ENCODE measurements at regions not wholly inside any gene's neighbourhood (a gene's known extent, or its start where the extent isn't known, plus 50 kb on each side); places are given as distances from the start of the nearest gene placed in this dataset.
A peak's percentile ranks its signal among the peaks of the same experiment; 100 is the strongest.

DNA sequence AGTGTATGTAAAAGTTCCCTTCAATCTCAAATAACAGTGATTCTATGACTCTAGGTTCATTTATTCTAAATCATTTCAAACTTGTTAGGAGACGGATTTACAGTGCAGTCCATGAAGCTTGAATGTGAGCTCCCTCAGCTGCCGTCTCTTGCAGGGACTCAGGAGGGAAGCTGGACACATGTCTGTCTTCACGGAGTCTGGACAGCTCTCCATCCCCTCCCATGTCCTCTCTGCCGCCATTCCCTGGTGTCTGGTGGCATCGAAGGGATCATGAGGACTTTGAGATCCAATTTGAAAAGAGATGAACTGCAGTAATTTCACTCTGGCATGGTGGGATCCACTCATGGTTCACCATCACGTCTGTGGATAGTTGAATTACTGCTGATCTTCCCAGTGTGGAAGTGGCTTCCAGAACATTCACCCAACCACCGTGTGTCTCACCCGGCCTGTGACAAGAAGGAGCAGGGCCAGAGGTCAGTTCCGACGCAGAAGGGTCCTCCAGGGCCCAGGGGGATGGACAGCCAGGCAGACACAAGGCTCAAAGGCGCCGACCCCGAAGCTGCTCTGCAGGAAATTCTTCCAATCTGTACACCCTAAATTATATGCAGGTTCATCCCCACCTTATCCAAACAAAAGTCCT lies 370.1 kb downstream of the THBS2 start:
- Histone ChIP-seq H3K27me3 (ENCODE audit: control insufficient read depth in 1 of 2, insufficient read depth in 2 of 2, low read length in 2 of 2) (no peaks in the 10 kb centered on the region), H3K36me3 (ENCODE audit: control insufficient read depth in 2 of 2, insufficient read depth in 2 of 2, low read length in 1 of 2) (no peaks in the 10 kb centered on the region), H3K27ac (ENCODE audit: low read depth in 2 of 2, low read length in 1 of 2) (no peak overlapping the region), H3K9me3 (ENCODE audit: control insufficient read depth in 2 of 2, insufficient read depth in 1 of 2, low read depth in 1 of 2, low read length in 1 of 2) (no peaks in the 10 kb centered on the region), H3K4me3 (ENCODE audit: low read depth in 1 of 2, low read length in 2 of 2) (no peak overlapping the region), H3K4me1 (ENCODE audit: control insufficient read depth in 2 of 2, insufficient read depth in 2 of 2, low read length in 1 of 2) (peaks cover 0 to 2% of the 10 kb centered on the region in 2 donors)
- 90 to 92% methylated on average over 13 of the region's 13 CpGs for WGBS, 2 donors

DNA sequence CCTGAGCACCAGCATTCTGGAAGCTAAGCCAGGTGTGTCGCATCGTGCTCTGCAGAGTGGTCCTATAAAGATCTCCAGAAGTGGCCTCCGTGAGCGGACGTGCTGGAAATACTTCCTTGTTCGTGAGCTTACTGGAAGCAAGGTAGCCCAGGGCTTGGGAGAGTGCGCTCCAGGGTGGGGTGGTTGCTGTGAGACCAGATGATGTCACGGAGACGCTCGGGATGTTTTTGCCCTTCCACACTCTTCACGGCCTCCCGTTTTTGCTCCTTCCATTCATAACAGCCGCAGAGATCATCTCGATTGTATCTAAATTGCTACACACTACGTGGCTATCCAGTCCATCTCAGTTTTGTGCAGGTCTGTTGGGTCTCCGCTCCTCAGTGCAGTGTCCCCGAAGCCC lies 373.4 kb downstream of the THBS2 start:
- Histone ChIP-seq H3K27ac (ENCODE audit: low read depth in 2 of 2, low read length in 1 of 2) (no peak overlapping the region), H3K36me3 (ENCODE audit: control insufficient read depth in 2 of 2, insufficient read depth in 2 of 2, low read length in 1 of 2) (no peaks in the 10 kb centered on the region), H3K27me3 (ENCODE audit: control insufficient read depth in 1 of 2, insufficient read depth in 2 of 2, low read length in 2 of 2) (no peaks in the 10 kb centered on the region), H3K4me3 (ENCODE audit: low read depth in 1 of 2, low read length in 2 of 2) (no peak overlapping the region), H3K4me1 (ENCODE audit: control insufficient read depth in 2 of 2, insufficient read depth in 2 of 2, low read length in 1 of 2) (peaks cover 4 to 6% of the 10 kb centered on the region in 2 donors), H3K9me3 (ENCODE audit: control insufficient read depth in 2 of 2, insufficient read depth in 1 of 2, low read depth in 1 of 2, low read length in 1 of 2) (no peaks in the 10 kb centered on the region)
- WGBS, 2 donors: 85% methylated on average over 17 of the region's 17 CpGs

DNA sequence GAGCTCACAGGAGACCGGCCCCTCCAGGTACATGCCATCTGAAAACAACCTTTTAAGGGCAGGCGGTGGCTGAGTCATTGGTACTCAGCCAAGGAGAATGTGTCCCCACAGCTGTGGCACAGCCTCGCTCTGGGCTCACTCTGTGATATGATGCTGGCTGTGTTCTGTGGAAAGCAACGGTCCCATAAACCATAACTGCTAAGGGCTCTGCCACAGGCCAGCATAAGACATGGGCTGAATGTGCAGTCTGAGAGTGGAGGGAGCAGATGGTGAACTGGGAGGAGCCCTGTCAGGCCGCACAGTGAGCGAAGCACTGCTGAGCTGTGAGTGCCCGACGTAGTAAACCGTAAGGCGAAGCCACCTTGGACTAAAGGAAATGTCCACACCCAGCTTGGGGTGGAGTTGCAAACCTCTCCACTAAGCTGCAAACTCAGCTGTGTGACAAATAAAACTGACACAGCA lies 375.8 kb downstream of the THBS2 start:
- H3K36me3 ChIP-seq (ENCODE audit: control insufficient read depth in 2 of 2, insufficient read depth in 2 of 2, low read length in 1 of 2): no peaks in the 10 kb centered on the region
- 31 to 38% methylated on average over 10 of the region's 10 CpGs for WGBS, 2 donors
- no peak overlapping the region for H3K4me3 ChIP-seq (ENCODE audit: low read depth in 1 of 2, low read length in 2 of 2)
- H3K27me3 ChIP-seq (ENCODE audit: control insufficient read depth in 1 of 2, insufficient read depth in 2 of 2, low read length in 2 of 2): no peaks in the 10 kb centered on the region
- H3K27ac ChIP-seq (ENCODE audit: low read depth in 2 of 2, low read length in 1 of 2): peak overlapping the region in 1 of 2 donors; percentile 60
- peaks cover 2 to 6% of the 10 kb centered on the region in 2 donors for H3K4me1 ChIP-seq (ENCODE audit: control insufficient read depth in 2 of 2, insufficient read depth in 2 of 2, low read length in 1 of 2)
- no peaks in the 10 kb centered on the region for H3K9me3 ChIP-seq (ENCODE audit: control insufficient read depth in 2 of 2, insufficient read depth in 1 of 2, low read depth in 1 of 2, low read length in 1 of 2)

DNA sequence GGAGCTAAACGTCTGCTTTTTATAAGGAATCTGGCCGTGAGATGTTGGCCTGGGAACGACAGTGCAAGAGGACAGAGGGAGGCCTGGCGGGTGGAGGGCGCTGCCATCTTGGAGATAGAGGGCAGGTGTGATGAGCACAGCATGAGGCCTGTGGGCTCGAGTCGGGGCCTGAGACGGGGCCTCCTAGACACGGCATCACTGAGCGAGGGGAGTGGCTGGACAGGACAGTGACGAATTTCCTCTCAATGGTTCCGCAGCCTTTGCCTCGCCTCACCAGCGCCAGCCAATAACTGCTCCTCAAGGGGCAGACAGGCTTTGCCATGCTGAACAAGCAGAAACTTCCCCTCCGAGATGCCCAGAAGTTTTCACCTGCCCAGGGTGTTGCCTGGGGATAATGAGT lies 376.7 kb downstream of the THBS2 start:
- peaks cover 2 to 6% of the 10 kb centered on the region in 2 donors for H3K4me1 ChIP-seq (ENCODE audit: control insufficient read depth in 2 of 2, insufficient read depth in 2 of 2, low read length in 1 of 2)
- no peaks in the 10 kb centered on the region for H3K36me3 ChIP-seq (ENCODE audit: control insufficient read depth in 2 of 2, insufficient read depth in 2 of 2, low read length in 1 of 2)
- no peak overlapping the region for H3K4me3 ChIP-seq (ENCODE audit: low read depth in 1 of 2, low read length in 2 of 2)
- H3K27me3 ChIP-seq (ENCODE audit: control insufficient read depth in 1 of 2, insufficient read depth in 2 of 2, low read length in 2 of 2): no peaks in the 10 kb centered on the region
- H3K27ac ChIP-seq (ENCODE audit: low read depth in 2 of 2, low read length in 1 of 2): no peak overlapping the region
- 86 to 87% methylated on average over 15 of the region's 15 CpGs for WGBS, 2 donors
- H3K9me3 ChIP-seq (ENCODE audit: control insufficient read depth in 2 of 2, insufficient read depth in 1 of 2, low read depth in 1 of 2, low read length in 1 of 2): no peaks in the 10 kb centered on the region

DNA sequence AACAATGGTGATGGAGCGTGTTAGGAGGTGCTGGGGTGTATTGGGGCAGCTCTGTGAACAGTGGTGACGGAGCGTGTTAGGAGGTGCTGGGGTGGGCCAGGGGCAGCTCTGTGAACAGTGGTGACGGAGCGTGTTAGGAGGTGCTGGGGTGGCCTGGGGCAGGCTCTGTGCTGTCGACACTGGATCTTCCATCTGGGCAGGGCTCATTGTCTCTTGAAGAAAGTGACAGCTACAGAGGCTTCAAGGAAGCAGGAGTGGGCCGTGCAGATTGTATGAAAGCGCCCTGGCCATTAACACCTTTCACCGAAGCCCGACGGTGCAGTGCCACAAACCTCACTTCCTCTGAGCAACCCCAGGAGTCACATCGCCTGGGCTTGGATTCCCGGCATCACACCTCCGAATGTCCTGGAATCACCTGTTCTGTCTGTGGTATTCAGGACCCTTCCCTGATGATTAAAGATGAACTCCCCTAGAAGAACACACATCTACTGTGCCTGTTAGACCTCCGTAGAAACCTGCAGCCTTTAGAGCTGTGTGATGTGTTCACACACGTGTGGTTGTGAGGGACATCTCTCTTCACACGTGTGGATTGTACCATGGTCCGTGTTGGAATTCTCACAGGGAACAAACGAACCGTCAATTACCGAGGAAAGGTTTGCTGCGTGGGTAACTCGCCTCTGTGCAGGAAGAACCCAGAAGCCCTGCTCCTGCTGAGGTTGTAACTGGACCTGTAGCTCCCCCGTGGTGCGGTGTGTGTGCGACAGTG lies 377.7 kb downstream of the THBS2 start:
- no peaks in the 10 kb centered on the region for H3K9me3 ChIP-seq (ENCODE audit: control insufficient read depth in 2 of 2, insufficient read depth in 1 of 2, low read depth in 1 of 2, low read length in 1 of 2)
- WGBS, 2 donors: 90 to 92% methylated on average over 26 of the region's 26 CpGs
- H3K4me1 ChIP-seq (ENCODE audit: control insufficient read depth in 2 of 2, insufficient read depth in 2 of 2, low read length in 1 of 2): peaks cover 2 to 6% of the 10 kb centered on the region in 2 donors
- H3K27me3 ChIP-seq (ENCODE audit: control insufficient read depth in 1 of 2, insufficient read depth in 2 of 2, low read length in 2 of 2): no peaks in the 10 kb centered on the region
- no peaks in the 10 kb centered on the region for H3K36me3 ChIP-seq (ENCODE audit: control insufficient read depth in 2 of 2, insufficient read depth in 2 of 2, low read length in 1 of 2)
- H3K4me3 ChIP-seq (ENCODE audit: low read depth in 1 of 2, low read length in 2 of 2): no peak overlapping the region
- H3K27ac ChIP-seq (ENCODE audit: low read depth in 2 of 2, low read length in 1 of 2): no peak overlapping the region

DNA sequence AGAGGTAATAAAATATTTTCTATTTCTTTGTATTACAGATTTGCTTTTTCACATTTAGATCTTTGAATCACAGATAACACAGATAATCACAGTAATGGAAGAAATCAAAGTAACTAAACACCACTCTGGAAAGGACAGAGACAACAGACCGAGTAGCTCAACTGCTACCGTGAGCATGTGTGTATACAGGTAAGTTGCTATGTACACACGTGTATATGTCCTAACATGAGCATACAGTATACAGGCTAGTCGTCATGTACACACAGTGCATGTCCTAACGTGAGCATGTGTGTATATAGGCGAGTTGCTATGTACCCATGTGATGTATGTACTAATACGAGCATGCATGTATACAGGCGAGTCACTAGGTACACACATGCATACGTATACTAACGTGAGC lies 379.0 kb downstream of the THBS2 start:
- Histone ChIP-seq H3K27ac (ENCODE audit: low read depth in 2 of 2, low read length in 1 of 2) (no peak overlapping the region), H3K4me1 (ENCODE audit: control insufficient read depth in 2 of 2, insufficient read depth in 2 of 2, low read length in 1 of 2) (peaks cover 2 to 6% of the 10 kb centered on the region in 2 donors), H3K9me3 (ENCODE audit: control insufficient read depth in 2 of 2, insufficient read depth in 1 of 2, low read depth in 1 of 2, low read length in 1 of 2) (no peaks in the 10 kb centered on the region), H3K36me3 (ENCODE audit: control insufficient read depth in 2 of 2, insufficient read depth in 2 of 2, low read length in 1 of 2) (no peaks in the 10 kb centered on the region), H3K4me3 (ENCODE audit: low read depth in 1 of 2, low read length in 2 of 2) (no peak overlapping the region), H3K27me3 (ENCODE audit: control insufficient read depth in 1 of 2, insufficient read depth in 2 of 2, low read length in 2 of 2) (no peaks in the 10 kb centered on the region)
- 89 to 90% methylated on average over 10 of the region's 10 CpGs for WGBS, 2 donors

DNA sequence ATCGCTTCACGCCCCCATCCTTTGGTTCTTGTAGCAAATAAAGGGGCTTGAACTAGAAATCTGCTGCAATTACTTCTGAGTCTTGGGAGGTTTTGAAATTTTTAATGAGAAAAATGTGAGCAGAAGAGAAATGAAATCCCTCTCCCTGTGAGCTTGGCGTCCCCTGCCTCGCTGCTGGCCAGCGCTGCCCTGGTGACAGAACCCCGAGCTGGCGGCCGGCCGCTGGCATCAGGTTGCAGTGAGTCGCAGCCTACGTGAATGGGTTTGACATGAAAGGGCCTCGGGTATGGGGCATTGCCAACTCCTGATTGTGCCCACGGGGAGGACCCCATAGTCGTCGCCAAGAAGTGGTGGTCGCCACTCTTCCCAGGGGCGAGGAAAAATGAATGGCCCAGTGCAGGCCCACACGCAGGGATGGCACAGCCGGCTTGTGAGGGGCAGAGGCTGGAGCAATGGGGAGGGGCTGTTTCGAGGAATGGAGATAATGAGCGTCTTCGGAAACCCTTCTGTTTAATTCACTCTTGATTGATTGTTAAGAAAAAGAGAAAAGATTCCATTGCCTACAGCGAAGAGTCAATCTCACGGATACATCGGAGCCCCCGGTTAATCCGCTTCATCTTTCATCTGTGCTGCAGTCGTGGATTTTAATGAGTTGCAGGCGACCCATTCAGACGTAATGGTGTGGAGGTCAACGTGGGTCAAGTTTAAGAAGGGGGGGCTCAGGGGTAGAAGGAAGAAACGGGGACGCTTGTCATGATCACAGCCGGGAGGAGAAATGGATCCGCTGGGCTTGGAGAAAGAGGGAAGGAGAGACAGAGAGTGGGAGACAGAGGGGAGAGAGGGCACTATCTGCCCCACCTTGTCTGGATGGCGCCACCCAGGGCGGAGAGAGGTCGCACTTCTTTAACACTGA lies 380.1 kb downstream of the THBS2 start:
- Histone ChIP-seq H3K4me1 (ENCODE audit: control insufficient read depth in 2 of 2, insufficient read depth in 2 of 2, low read length in 1 of 2) (peaks cover 2 to 6% of the 10 kb centered on the region in 2 donors), H3K4me3 (ENCODE audit: low read depth in 1 of 2, low read length in 2 of 2) (no peak overlapping the region), H3K27me3 (ENCODE audit: control insufficient read depth in 1 of 2, insufficient read depth in 2 of 2, low read length in 2 of 2) (no peaks in the 10 kb centered on the region), H3K27ac (ENCODE audit: low read depth in 2 of 2, low read length in 1 of 2) (no peak overlapping the region), H3K36me3 (ENCODE audit: control insufficient read depth in 2 of 2, insufficient read depth in 2 of 2, low read length in 1 of 2) (no peaks in the 10 kb centered on the region), H3K9me3 (ENCODE audit: control insufficient read depth in 2 of 2, insufficient read depth in 1 of 2, low read depth in 1 of 2, low read length in 1 of 2) (no peaks in the 10 kb centered on the region)
- 84 to 85% methylated on average over 38 of the region's 38 CpGs for WGBS, 2 donors

DNA sequence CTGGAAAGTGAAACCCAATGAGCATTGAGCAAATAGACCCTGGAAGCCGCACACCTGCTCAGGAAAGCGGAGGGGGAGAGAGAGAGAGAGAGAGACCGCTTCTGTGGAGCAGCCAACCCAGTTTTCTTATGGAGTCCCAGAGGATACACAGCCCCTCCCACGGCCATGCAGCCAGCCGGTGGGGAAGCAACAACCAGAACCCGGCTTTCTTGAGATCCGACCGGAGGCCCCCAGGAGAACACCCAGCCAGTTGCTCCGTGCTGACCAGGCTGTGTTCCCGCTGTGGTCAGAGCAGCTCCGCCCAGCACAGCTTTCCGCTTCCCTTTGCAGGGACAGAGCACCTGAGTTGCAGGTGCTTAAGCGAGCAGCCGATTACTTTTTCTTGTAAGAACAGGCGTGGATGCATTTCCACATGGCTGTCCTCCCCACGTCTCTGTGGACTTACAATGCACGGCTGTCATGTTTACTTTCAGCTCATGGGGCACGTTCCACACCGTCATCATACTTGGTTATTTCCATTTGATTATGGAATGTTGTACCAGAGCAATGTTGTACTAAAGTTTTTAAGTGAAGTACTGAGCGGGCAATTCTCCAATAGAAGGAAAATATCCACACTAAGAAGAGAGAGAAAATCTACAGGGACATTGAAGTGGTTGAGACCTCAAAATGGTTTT lies 381.9 kb downstream of the THBS2 start:
- Histone ChIP-seq H3K27me3 (ENCODE audit: control insufficient read depth in 1 of 2, insufficient read depth in 2 of 2, low read length in 2 of 2) (no peaks in the 10 kb centered on the region), H3K36me3 (ENCODE audit: control insufficient read depth in 2 of 2, insufficient read depth in 2 of 2, low read length in 1 of 2) (no peaks in the 10 kb centered on the region), H3K4me3 (ENCODE audit: low read depth in 1 of 2, low read length in 2 of 2) (no peak overlapping the region), H3K4me1 (ENCODE audit: control insufficient read depth in 2 of 2, insufficient read depth in 2 of 2, low read length in 1 of 2) (peaks cover 0 to under 1% of the 10 kb centered on the region in 2 donors), H3K9me3 (ENCODE audit: control insufficient read depth in 2 of 2, insufficient read depth in 1 of 2, low read depth in 1 of 2, low read length in 1 of 2) (no peaks in the 10 kb centered on the region), H3K27ac (ENCODE audit: low read depth in 2 of 2, low read length in 1 of 2) (no peak overlapping the region)
- 37 to 40% methylated on average over 20 of the region's 20 CpGs for WGBS, 2 donors

DNA sequence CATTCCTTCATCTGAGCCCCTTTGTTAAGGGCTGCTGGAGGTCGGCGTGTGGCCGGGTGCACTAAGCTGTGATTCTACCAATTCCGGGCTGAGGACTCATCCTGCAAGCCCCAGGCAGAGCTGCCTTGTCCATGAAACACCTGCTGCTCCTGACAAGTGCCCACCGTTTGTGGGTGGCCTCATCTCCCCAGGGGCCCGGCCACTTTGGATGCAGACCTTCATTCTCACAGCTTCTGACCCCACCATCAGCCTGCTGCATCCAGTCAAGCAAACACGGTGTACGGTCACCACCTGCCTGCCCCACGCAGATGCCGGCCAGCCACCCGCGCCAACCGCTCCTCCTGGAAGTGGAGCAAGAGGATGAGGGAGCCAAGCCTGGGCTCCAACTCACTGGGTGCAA lies 382.7 kb downstream of the THBS2 start:
- no peaks in the 10 kb centered on the region for H3K4me1 ChIP-seq (ENCODE audit: control insufficient read depth in 2 of 2, insufficient read depth in 2 of 2, low read length in 1 of 2)
- H3K27ac ChIP-seq (ENCODE audit: low read depth in 2 of 2, low read length in 1 of 2): no peak overlapping the region
- H3K36me3 ChIP-seq (ENCODE audit: control insufficient read depth in 2 of 2, insufficient read depth in 2 of 2, low read length in 1 of 2): no peaks in the 10 kb centered on the region
- no peak overlapping the region for H3K4me3 ChIP-seq (ENCODE audit: low read depth in 1 of 2, low read length in 2 of 2)
- peaks cover 0 to 2% of the 10 kb centered on the region in 2 donors for H3K9me3 ChIP-seq (ENCODE audit: control insufficient read depth in 2 of 2, insufficient read depth in 1 of 2, low read depth in 1 of 2, low read length in 1 of 2)
- H3K27me3 ChIP-seq (ENCODE audit: control insufficient read depth in 1 of 2, insufficient read depth in 2 of 2, low read length in 2 of 2): no peaks in the 10 kb centered on the region
- 68 to 73% methylated on average over 13 of the region's 13 CpGs for WGBS, 2 donors

All from esophagus (tissue), 2 donors.